BE2C (cell line): ENCODE measurements at regions not wholly inside any gene's neighbourhood (a gene's known extent, or its start where the extent isn't known, plus 50 kb on each side); places are given as distances from the start of the nearest gene placed in this dataset.

Experiments
- DNase-seq: peaks from one replicate; pipeline ENCODE4 v3.0.0-alpha.2; 2020
- H3K27me3 ChIP-seq: fragments of 250-450 bp; sonication (Bioruptor Pico); 2 replicates; pipeline ENCODE4 v1.5.1; 2020; ENCODE audit warnings: mild to moderate bottlenecking
- H3K36me3 ChIP-seq: fragments of 250-450 bp; sonication (Bioruptor Pico); 2 replicates; pipeline ENCODE4 v1.5.1; 2020; ENCODE audit warnings: mild to moderate bottlenecking
- H3K4me1 ChIP-seq: fragments of 250-450 bp; sonication (Bioruptor Pico); 2 replicates; pipeline ENCODE4 v1.5.1; 2020
- H3K4me3 ChIP-seq: 2 replicates; pipeline ENCODE4 v1.5.1; 2011; ENCODE audit warnings: low read depth, low read length
- H3K9me3 ChIP-seq: fragments of 250-450 bp; sonication (Bioruptor Pico); 2 replicates; pipeline ENCODE4 v1.5.1; 2020
- CTCF ChIP-seq: IDR thresholded peaks from 2 replicates; pipeline ENCODE4 v1.5.1; 2012; ENCODE audit warnings: mild to moderate bottlenecking, low read depth, low read length

GRCh38 chr10:110432084-110432483, 65.6 kb upstream of the DUSP5 start:
- TF ChIP-seq CTCF = no peak
- Histone ChIP-seq H3K27me3 (no peaks in the 10 kb centered on the region), H3K4me1 (no peaks in the 10 kb centered on the region), H3K36me3 (no peaks in the 10 kb centered on the region), H3K9me3 (no peaks in the 10 kb centered on the region), H3K4me3 (no peak overlapping the region)
- no peak for DNase-seq

- Histone ChIP-seq H3K36me3 (no peaks in the 10 kb centered on the region), H3K4me1 (peaks cover 8% of the 10 kb centered on the region), H3K27me3 (no peaks in the 10 kb centered on the region), H3K9me3 (no peaks in the 10 kb centered on the region), H3K4me3 (no peak overlapping the region)
- no peak for DNase-seq
- no peak for TF ChIP-seq CTCF
Observed at GRCh38 chr10:110432814-110433565, 64.7 kb upstream of the DUSP5 start.

GRCh38 chr10:110433740-110434139, 64.0 kb upstream of the DUSP5 start:
- TF ChIP-seq CTCF = no peak
- peaks cover 11% of the 10 kb centered on the region for H3K4me1 ChIP-seq
- H3K27me3 ChIP-seq = no peaks in the 10 kb centered on the region
- no peak for DNase-seq
- H3K36me3 ChIP-seq = no peaks in the 10 kb centered on the region
- H3K4me3 ChIP-seq = no peak overlapping the region
- H3K9me3 ChIP-seq = no peaks in the 10 kb centered on the region

- Histone ChIP-seq H3K9me3 (no peaks in the 10 kb centered on the region), H3K4me1 (peaks cover 11% of the 10 kb centered on the region), H3K4me3 (no peak overlapping the region), H3K36me3 (no peaks in the 10 kb centered on the region), H3K27me3 (no peaks in the 10 kb centered on the region)
- TF ChIP-seq CTCF = no peak
- no peak for DNase-seq
Observed at GRCh38 chr10:110434489-110435096, 63.1 kb upstream of the DUSP5 start.

- Histone ChIP-seq H3K36me3 (no peaks in the 10 kb centered on the region), H3K9me3 (no peaks in the 10 kb centered on the region), H3K4me1 (peaks cover 11% of the 10 kb centered on the region), H3K27me3 (no peaks in the 10 kb centered on the region), H3K4me3 (no peak overlapping the region)
- no peak for TF ChIP-seq CTCF
- no peak for DNase-seq
Observed at GRCh38 chr10:110436554-110437350, 61.0 kb upstream of the DUSP5 start.

- H3K9me3 ChIP-seq = no peaks in the 10 kb centered on the region
- no peak for DNase-seq
- H3K4me3 ChIP-seq = no peak overlapping the region
- no peak for TF ChIP-seq CTCF
- H3K36me3 ChIP-seq = no peaks in the 10 kb centered on the region
- H3K4me1 ChIP-seq = peaks cover 11% of the 10 kb centered on the region
- H3K27me3 ChIP-seq = no peaks in the 10 kb centered on the region
Observed at GRCh38 chr10:110437351-110437605, 60.4 kb upstream of the DUSP5 start.
